ACC112 (cell line): ENCODE measurements at regions not wholly inside any gene's neighbourhood (a gene's known extent, or its start where the extent isn't known, plus 50 kb on each side); places are given as distances from the start of the nearest gene placed in this dataset.

ENCODE experiments used
- H2AFZ ChIP-seq: fragments of 200-600 bp; sonication (generic); one replicate; pipeline ENCODE4 v1.6.0; 2017; ENCODE audit warnings: antibody characterized with exemption, low read length; ENCODE audit not compliant: unreplicated experiment
- H3K27ac ChIP-seq: fragments of 200-600 bp; sonication (generic); 2 replicates; pipeline ENCODE4 v1.5.1; 2014; ENCODE audit warnings: low read depth, mild to moderate bottlenecking, antibody characterized with exemption, low read length, moderate library complexity
- H3K27me3 ChIP-seq: fragments of 200-600 bp; sonication (generic); 2 replicates; pipeline ENCODE4 v1.6.1; 2014; ENCODE audit warnings: mild to moderate bottlenecking, antibody characterized with exemption, low read length, moderate library complexity, mixed read lengths; ENCODE audit not compliant: insufficient read depth
- H3K36me3 ChIP-seq: fragments of 200-600 bp; sonication (generic); 2 replicates; pipeline ENCODE4 v1.6.1; 2016; ENCODE audit warnings: mild to moderate bottlenecking, antibody characterized with exemption, low read length, moderate library complexity, mixed read lengths; ENCODE audit not compliant: insufficient read depth
- H3K4me1 ChIP-seq: fragments of 200-600 bp; sonication (generic); one replicate; pipeline ENCODE4 v1.6.1; 2016; ENCODE audit warnings: low read length, mixed read lengths; ENCODE audit not compliant: insufficient read depth, unreplicated experiment, control insufficient read depth
- H3K4me3 ChIP-seq: fragments of 200-600 bp; sonication (generic); 2 replicates; pipeline ENCODE4 v1.5.1; 2014; ENCODE audit warnings: mild to moderate bottlenecking, low read depth, low read length
- H3K79me2 ChIP-seq: fragments of 200-600 bp; sonication (generic); one replicate; pipeline ENCODE4 v1.6.0; 2016; ENCODE audit warnings: low read length; ENCODE audit not compliant: control insufficient read depth, unreplicated experiment, insufficient read depth

GRCh38 chr21:41663805-41664788 lies 102.8 kb downstream of the RIPK4 start:
- Histone ChIP-seq H2AFZ (peak overlapping the region; percentile 71), H3K4me3 (peak overlapping the region; percentile 10; the same call in 1 of the 2 replicates), H3K79me2 (no peaks in the 10 kb centered on the region), H3K4me1 (peaks cover 40% of the 10 kb centered on the region), H3K27me3 (no peaks in the 10 kb centered on the region), H3K36me3 (no peaks in the 10 kb centered on the region), H3K27ac (peak overlapping the region; percentile 80)

- H3K36me3 ChIP-seq: no peaks in the 10 kb centered on the region
- H3K27ac ChIP-seq: no peak overlapping the region
- no peak overlapping the region for H2AFZ ChIP-seq
- H3K27me3 ChIP-seq: no peaks in the 10 kb centered on the region
- peaks cover 47% of the 10 kb centered on the region for H3K4me1 ChIP-seq
- no peaks in the 10 kb centered on the region for H3K79me2 ChIP-seq
- no peak overlapping the region for H3K4me3 ChIP-seq
Observed at GRCh38 chr21:41662761-41663160, 104.1 kb downstream of the RIPK4 start.

GRCh38 chr21:41662161-41662560 lies 104.7 kb downstream of the RIPK4 start:
- no peak overlapping the region for H3K4me3 ChIP-seq
- H3K36me3 ChIP-seq: no peaks in the 10 kb centered on the region
- no peaks in the 10 kb centered on the region for H3K27me3 ChIP-seq
- no peaks in the 10 kb centered on the region for H3K79me2 ChIP-seq
- no peak overlapping the region for H2AFZ ChIP-seq
- H3K4me1 ChIP-seq: peaks cover 47% of the 10 kb centered on the region
- no peak overlapping the region for H3K27ac ChIP-seq

DNA sequence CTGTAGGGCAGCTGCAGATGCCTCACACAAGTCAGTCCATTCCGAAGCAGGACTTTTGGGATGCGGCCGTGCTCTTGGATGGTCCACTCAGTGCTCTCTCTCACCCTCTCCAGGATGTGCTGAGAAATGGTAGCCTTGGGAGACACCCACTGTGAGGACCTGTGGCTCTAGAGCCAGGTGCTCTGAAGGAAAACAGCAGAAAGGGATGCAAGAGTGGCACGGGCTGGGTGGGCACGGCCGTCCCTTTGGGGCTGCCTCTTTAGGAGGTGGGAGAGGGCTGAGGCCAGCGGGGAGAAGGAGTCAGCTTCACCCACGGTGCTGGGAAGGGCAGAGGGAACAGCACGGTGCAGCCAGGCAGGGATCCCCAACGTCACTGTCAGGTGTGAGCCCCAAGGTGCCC lies 106.1 kb downstream of the RIPK4 start:
- Histone ChIP-seq H3K4me3 (no peak overlapping the region), H3K27me3 (no peaks in the 10 kb centered on the region), H3K79me2 (no peaks in the 10 kb centered on the region), H2AFZ (no peak overlapping the region), H3K36me3 (no peaks in the 10 kb centered on the region), H3K4me1 (peaks cover 45% of the 10 kb centered on the region), H3K27ac (peak overlapping the region; percentile 45; the same call in 1 of the 2 replicates)

- no peaks in the 10 kb centered on the region for H3K27me3 ChIP-seq
- peak overlapping the region; percentile 45; the same call in 1 of the 2 replicates for H3K27ac ChIP-seq
- no peak overlapping the region for H3K4me3 ChIP-seq
- peaks cover 37% of the 10 kb centered on the region for H3K4me1 ChIP-seq
- H3K79me2 ChIP-seq: no peaks in the 10 kb centered on the region
- no peak overlapping the region for H2AFZ ChIP-seq
- no peaks in the 10 kb centered on the region for H3K36me3 ChIP-seq
Observed at GRCh38 chr21:41659791-41660560, 106.9 kb downstream of the RIPK4 start.

- Histone ChIP-seq H3K79me2 (no peaks in the 10 kb centered on the region), H3K27ac (no peak overlapping the region), H2AFZ (no peak overlapping the region), H3K36me3 (no peaks in the 10 kb centered on the region), H3K4me3 (no peak overlapping the region), H3K4me1 (peaks cover 45% of the 10 kb centered on the region), H3K27me3 (no peaks in the 10 kb centered on the region)
Observed at GRCh38 chr21:41656946-41657525, 109.8 kb downstream of the RIPK4 start.

DNA sequence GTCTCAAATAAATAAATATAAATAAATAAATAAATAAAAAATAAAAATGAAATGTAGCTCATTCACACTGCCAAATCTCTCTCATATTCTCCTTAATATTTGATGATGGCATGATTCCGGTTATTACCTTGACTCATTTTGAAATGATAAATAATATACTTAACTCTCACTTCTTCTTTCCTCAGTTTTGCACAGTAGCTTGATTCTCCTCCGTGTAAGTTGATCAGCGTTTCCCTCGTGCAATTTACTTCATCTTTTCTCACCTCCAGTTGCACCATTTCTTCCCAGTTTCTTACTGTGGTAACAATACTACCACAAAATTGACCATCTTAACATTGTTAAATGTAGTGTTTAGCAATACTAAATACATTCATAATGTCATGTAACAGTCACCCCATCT lies 111.6 kb downstream of the RIPK4 start:
- H3K36me3 ChIP-seq: no peaks in the 10 kb centered on the region
- peaks cover 52% of the 10 kb centered on the region for H3K4me1 ChIP-seq
- no peaks in the 10 kb centered on the region for H3K79me2 ChIP-seq
- H2AFZ ChIP-seq: no peak overlapping the region
- H3K4me3 ChIP-seq: no peak overlapping the region
- no peaks in the 10 kb centered on the region for H3K27me3 ChIP-seq
- no peak overlapping the region for H3K27ac ChIP-seq

- Histone ChIP-seq H3K4me3 (no peak overlapping the region), H2AFZ (no peak overlapping the region), H3K27me3 (no peaks in the 10 kb centered on the region), H3K79me2 (no peaks in the 10 kb centered on the region), H3K27ac (peak overlapping the region; percentile 40), H3K4me1 (peaks cover 47% of the 10 kb centered on the region), H3K36me3 (no peaks in the 10 kb centered on the region)
Observed at GRCh38 chr21:41653954-41654491, 112.8 kb downstream of the RIPK4 start.

DNA sequence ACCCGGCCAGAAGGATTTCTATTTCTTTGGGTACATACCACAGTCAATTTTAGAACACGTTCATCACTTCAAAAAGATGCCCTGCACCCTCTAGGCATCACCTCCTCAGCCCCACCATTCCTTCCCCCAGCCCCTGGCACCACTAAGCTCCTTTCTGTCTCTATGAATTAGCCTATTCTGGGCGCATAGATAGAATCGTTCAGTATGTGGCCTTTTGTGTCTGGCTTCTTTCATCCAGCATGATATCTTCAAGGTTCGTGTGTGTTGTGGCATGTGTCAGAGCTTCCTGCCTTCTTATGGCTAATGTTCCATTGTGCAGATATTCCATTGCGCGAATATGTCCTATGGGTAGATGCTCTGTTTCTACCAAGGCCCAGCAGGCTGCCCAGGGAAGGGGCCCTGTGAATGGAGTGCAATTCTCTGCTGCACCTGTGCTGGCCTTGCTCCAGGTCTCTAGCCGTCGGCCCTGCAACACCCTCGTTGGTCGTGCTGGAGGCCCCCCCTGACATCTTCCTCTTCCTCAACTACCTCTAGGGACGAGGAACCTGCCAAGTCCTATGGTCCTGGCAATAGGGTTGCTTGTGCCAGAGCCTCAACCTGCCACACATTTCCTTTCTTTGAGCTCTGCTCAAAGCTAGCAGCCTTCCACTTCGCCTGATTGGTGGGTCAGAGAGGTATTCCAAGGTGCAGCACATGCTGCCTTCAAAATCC lies 113.5 kb downstream of the RIPK4 start:
- no peak overlapping the region for H3K27ac ChIP-seq
- H3K36me3 ChIP-seq: no peaks in the 10 kb centered on the region
- no peaks in the 10 kb centered on the region for H3K79me2 ChIP-seq
- no peak overlapping the region for H3K4me3 ChIP-seq
- H2AFZ ChIP-seq: no peak overlapping the region
- H3K27me3 ChIP-seq: no peaks in the 10 kb centered on the region
- H3K4me1 ChIP-seq: peaks cover 46% of the 10 kb centered on the region

GRCh38 chr21:41651830-41652229 lies 115.0 kb downstream of the RIPK4 start:
- Histone ChIP-seq H3K4me1 (peaks cover 52% of the 10 kb centered on the region), H3K79me2 (no peaks in the 10 kb centered on the region), H2AFZ (peak overlapping the region; percentile 0), H3K27ac (peak overlapping the region; percentile 55), H3K36me3 (no peaks in the 10 kb centered on the region), H3K4me3 (no peak overlapping the region), H3K27me3 (no peaks in the 10 kb centered on the region)
